ENCODE measurements at regions not wholly inside any gene's neighbourhood (a gene's known extent, or its start where the extent isn't known, plus 50 kb on each side); places are given as distances from the start of the nearest gene placed in this dataset.

DNA sequence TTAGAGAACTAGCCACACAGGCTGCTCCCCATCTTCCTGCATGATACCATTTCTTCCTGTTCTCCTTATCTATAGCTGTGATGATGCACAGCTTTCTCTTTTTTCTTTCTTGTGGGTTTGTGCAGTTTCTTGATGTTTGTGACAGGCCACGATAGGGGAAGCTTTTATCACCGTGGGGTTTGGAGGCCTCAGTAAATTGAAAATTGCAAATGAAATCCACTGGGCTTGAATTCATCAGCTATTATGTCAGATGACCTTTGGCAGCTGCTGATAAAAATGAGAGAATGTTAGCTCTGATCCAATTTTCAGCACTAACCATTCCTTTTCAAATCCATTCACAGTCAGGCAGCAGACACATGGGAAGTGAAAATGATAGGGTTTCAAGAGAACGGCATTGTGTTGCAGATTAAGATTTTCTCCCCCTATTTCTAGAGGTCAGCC is 176.9 kb upstream of the SOX2 start:
- no peak overlapping the region for H3K27ac ChIP-seq (ENCODE audit: low read depth in 2 of 2, low read length in 2 of 2)
- no peaks in the 10 kb centered on the region for H3K27me3 ChIP-seq (ENCODE audit: control insufficient read depth, insufficient read depth, low read length)
- H3K9me3 ChIP-seq (ENCODE audit: control insufficient read depth in 2 of 3, insufficient read depth in 1 of 3, low read length in 3 of 3) = no peaks in the 10 kb centered on the region
- H3K36me3 ChIP-seq (ENCODE audit: control insufficient read depth in 2 of 3, insufficient read depth in 3 of 3, low read length in 3 of 3) = no peaks in the 10 kb centered on the region
- no peak overlapping the region for H3K4me3 ChIP-seq (ENCODE audit: low read length in 3 of 3)
- DNase-seq (no peak), FAIRE-seq (no peak)
- H3K4me1 ChIP-seq (ENCODE audit: control insufficient read depth in 2 of 3, insufficient read depth in 2 of 3, low read depth in 1 of 3, low read length in 3 of 3) = no peaks in the 10 kb centered on the region
- intact Hi-C loops (cut with DNase I) = no loop called here
- no peak overlapping the region for H3K9ac ChIP-seq (ENCODE audit: low read length in 3 of 3)
- TF ChIP-seq, protein P1, sequence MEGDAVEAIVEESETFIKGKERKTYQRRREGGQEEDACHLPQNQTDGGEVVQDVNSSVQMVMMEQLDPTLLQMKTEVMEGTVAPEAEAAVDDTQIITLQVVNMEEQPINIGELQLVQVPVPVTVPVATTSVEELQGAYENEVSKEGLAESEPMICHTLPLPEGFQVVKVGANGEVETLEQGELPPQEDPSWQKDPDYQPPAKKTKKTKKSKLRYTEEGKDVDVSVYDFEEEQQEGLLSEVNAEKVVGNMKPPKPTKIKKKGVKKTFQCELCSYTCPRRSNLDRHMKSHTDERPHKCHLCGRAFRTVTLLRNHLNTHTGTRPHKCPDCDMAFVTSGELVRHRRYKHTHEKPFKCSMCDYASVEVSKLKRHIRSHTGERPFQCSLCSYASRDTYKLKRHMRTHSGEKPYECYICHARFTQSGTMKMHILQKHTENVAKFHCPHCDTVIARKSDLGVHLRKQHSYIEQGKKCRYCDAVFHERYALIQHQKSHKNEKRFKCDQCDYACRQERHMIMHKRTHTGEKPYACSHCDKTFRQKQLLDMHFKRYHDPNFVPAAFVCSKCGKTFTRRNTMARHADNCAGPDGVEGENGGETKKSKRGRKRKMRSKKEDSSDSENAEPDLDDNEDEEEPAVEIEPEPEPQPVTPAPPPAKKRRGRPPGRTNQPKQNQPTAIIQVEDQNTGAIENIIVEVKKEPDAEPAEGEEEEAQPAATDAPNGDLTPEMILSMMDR (IDR thresholded peaks at IDR 0.05; ENCODE audit: borderline replicate concordance, extremely low read depth, insufficient read depth) = no peak

DNA sequence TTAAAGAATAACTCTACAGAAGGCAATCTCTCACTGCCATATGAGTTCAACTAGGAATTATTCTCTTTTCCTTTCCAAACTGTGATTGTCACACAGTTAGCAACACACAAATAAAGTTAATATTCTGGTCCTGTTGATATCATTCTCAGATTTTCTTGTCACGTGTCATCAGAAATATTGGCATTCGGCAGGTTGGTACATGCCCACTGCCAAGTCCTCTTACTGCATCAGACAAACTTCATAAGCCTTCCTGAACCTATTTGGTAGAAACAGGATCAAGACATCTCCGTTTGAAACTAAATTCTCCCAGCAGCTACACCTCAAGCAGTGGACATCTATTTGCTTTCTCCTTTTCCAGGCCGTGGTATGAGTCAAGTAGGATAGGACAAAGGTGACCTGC is 177.9 kb upstream of the SOX2 start:
- Histone ChIP-seq H3K27me3 (ENCODE audit: control insufficient read depth, insufficient read depth, low read length) (no peaks in the 10 kb centered on the region), H3K9ac (ENCODE audit: low read length in 3 of 3) (no peak overlapping the region), H3K36me3 (ENCODE audit: control insufficient read depth in 2 of 3, insufficient read depth in 3 of 3, low read length in 3 of 3) (no peaks in the 10 kb centered on the region), H3K4me3 (ENCODE audit: low read length in 3 of 3) (no peak overlapping the region), H3K9me3 (ENCODE audit: control insufficient read depth in 2 of 3, insufficient read depth in 1 of 3, low read length in 3 of 3) (peaks cover 0 to 1% (median 0%) of the 10 kb centered on the region in 3 donors), H3K27ac (ENCODE audit: low read depth in 2 of 2, low read length in 2 of 2) (no peak overlapping the region), H3K4me1 (ENCODE audit: control insufficient read depth in 2 of 3, insufficient read depth in 2 of 3, low read depth in 1 of 3, low read length in 3 of 3) (no peaks in the 10 kb centered on the region)
- TF ChIP-seq, protein P1 (IDR thresholded peaks at IDR 0.05; ENCODE audit: borderline replicate concordance, extremely low read depth, insufficient read depth) = no peak
- FAIRE-seq = no peak
- DNase-seq = no peak
- intact Hi-C loops (cut with DNase I) = no loop called here

DNA sequence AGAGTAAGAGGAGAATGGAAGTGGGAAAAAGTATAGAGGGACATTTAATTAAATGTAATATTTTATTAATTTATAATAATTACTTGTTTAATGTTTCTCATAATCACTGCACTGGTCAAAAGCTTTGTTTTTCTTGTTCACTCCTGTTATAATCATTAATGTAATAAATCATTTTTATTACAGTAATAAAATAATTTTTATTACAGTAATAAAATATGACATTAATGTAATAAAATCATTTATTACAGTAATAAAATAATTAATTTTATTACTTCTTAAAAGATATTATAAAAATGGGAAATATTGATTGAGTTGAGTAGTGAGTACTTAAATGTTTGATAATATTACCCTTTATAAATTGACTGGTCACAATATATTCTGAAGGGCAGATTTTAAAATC is 181.1 kb upstream of the SOX2 start:
- H3K9ac ChIP-seq (ENCODE audit: low read length in 3 of 3) = no peak overlapping the region
- no peak overlapping the region for H3K27ac ChIP-seq (ENCODE audit: low read depth in 2 of 2, low read length in 2 of 2)
- no peaks in the 10 kb centered on the region for H3K36me3 ChIP-seq (ENCODE audit: control insufficient read depth in 2 of 3, insufficient read depth in 3 of 3, low read length in 3 of 3)
- H3K27me3 ChIP-seq (ENCODE audit: control insufficient read depth, insufficient read depth, low read length) = no peaks in the 10 kb centered on the region
- no peaks in the 10 kb centered on the region for H3K4me1 ChIP-seq (ENCODE audit: control insufficient read depth in 2 of 3, insufficient read depth in 2 of 3, low read depth in 1 of 3, low read length in 3 of 3)
- peaks cover 0 to 5% (median 0%) of the 10 kb centered on the region in 3 donors for H3K9me3 ChIP-seq (ENCODE audit: control insufficient read depth in 2 of 3, insufficient read depth in 1 of 3, low read length in 3 of 3)
- no peak for DNase-seq
- H3K4me3 ChIP-seq (ENCODE audit: low read length in 3 of 3) = no peak overlapping the region
- TF ChIP-seq, protein P1 (IDR thresholded peaks at IDR 0.05; ENCODE audit: borderline replicate concordance, extremely low read depth, insufficient read depth) = no peak
- peak; percentile 84 for FAIRE-seq
- intact Hi-C loops (cut with DNase I) = no loop called here

DNA sequence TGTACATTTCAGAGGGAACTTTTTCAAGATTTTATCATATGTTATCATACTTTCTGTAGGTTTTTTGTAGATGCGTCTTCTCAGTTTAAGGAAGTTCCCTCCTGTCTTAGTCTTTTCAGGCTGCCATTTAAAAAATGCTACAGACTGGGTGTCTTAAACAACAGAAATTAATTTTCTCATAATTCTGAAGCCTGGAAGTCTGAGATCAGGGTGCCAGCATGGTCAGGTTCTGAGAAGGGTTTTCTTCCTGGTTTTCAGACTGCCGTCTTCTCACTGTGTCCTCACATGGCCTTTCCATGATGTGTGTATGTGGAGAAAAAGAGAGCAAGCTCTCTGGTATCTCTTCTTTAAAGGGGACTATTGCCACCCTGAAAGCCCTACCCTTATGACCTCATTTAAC is 189.9 kb upstream of the SOX2 start:
- Histone ChIP-seq H3K27me3 (ENCODE audit: control insufficient read depth, insufficient read depth, low read length) (no peaks in the 10 kb centered on the region), H3K9me3 (ENCODE audit: control insufficient read depth in 2 of 3, insufficient read depth in 1 of 3, low read length in 3 of 3) (peaks cover 0 to 7% (median 5%) of the 10 kb centered on the region in 3 donors), H3K9ac (ENCODE audit: low read length in 3 of 3) (no peak overlapping the region), H3K27ac (ENCODE audit: low read depth in 2 of 2, low read length in 2 of 2) (no peak overlapping the region), H3K36me3 (ENCODE audit: control insufficient read depth in 2 of 3, insufficient read depth in 3 of 3, low read length in 3 of 3) (no peaks in the 10 kb centered on the region), H3K4me3 (ENCODE audit: low read length in 3 of 3) (no peak overlapping the region), H3K4me1 (ENCODE audit: control insufficient read depth in 2 of 3, insufficient read depth in 2 of 3, low read depth in 1 of 3, low read length in 3 of 3) (no peaks in the 10 kb centered on the region)
- FAIRE-seq = no peak
- TF ChIP-seq, protein P1 (IDR thresholded peaks at IDR 0.05; ENCODE audit: borderline replicate concordance, extremely low read depth, insufficient read depth) = no peak
- intact Hi-C loops (cut with DNase I) = no loop called here
- DNase-seq = no peak

All from kidney (tissue), 13 donors.